ENCODE measurements at regions not wholly inside any gene's neighbourhood (a gene's known extent, or its start where the extent isn't known, plus 50 kb on each side); places are given as distances from the start of the nearest gene placed in this dataset.
"Not testable (repeated sequence)": the region's sequence is repeated elsewhere in the genome, so short reads cannot be mapped to it uniquely, and the experiment has no call there.

DNA sequence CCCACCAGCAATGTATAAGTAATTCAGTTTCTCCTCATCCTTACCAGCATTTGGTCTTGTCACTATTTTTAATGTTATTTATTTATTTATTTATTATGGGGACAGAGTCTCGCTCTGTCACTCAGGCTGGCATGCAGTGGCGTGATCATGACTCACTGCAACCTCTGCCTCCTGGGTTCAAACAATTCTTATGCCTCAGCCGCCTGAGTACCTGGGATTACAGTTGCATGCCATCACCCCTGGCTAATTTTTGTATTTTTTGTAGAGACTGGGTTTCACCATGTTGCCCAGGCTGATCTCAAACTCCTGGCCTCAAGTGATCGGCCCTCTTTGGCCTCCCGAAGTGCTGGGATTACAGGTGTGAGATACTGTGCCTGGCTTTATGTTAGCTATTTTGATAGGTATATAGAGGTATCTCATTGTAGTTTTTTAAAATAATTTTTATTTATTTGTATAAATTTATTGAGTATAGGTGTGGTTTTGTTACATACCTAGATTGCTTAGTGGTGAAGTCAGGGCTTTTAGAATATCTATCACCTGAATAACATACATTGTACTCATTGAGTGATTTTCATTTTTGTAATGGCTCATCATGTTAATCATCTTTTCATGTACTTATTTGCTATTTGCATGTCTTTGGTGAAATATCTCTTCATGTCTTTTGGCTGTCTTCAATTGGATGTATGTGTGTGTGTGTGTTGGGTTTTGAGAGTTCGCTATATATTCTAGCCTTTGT, 53.3 kb downstream of the TANC2 start:
- DNase-seq: no peak

DNA sequence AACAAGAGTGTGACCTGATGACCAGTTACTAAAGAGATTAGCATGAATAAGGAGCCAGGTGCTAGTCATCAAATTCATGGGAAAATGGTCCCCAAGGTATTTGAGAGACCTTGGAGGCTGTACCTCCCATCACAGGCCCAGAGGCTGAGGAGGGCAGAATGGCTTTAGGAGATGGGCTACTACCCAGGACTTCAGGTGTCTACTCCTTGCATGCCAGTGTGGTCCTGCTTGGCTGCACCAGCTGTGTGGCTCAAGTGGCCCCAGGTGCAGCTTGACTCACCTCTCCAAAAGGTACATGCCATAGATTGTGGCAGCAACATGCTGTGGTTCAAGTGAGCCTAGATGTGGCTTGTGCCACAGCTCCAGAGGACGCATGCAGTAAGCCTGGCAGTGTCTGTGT, 56.5 kb downstream of the TANC2 start:
- no peak for DNase-seq

DNA sequence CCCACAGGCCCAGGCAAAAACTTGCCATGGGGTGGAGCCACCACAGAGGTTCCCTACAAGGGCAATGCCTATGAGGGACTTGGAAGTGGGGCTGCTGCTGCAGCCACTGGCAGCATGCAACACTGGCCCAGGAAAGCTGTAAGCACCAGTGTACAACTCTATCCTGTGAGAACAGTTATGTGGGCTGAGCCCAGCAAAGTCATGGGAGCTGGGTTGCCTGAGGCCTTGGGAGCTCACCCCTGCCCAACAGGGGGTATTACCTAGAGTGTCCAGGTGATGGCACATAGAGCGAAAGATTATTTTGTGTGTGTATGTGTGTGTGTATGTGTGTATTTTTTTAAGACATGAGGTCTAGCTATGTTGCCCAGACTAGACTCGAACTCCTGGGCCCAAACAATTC, 57.0 kb downstream of the TANC2 start:
- no peak for DNase-seq

DNA sequence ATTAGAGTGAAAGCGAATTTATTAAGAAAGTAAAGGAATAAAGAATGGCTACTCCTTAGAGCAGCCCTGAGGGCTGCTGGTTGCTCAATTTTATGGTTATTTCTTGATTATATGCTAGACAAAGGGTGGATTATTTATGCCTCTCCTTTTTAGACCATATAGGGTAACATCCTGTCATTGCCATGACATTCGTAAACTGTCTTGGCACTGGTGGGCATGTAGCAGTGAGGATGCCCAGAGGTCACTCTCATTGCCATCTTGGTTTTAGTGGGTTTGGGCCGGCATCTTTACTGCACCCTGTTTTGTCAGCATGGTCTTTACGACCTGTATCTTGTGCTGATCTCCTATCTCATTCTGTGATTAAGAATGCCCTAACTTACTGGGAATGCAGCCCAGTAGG, 58.2 kb downstream of the TANC2 start:
- DNase-seq: no peak

DNA sequence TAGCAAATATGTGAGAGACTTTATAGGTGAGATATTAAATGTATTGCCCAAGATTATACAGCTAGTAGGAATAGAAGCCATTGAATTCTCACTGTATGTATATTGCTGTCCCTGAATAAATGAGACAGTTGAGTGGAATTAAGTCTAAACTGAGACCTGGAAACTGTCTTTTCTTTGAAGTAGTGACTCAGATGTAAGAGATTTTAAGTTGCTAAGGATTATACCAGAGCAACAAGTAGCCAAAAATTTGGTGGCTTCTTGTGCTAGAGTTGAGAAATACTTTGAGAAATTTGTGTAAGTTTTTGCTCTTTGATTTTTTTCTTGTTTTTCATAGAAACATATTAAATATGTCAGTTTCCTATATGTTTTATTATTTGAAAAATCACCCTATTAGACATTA, 58.7 kb downstream of the TANC2 start:
- no peak for DNase-seq

DNA sequence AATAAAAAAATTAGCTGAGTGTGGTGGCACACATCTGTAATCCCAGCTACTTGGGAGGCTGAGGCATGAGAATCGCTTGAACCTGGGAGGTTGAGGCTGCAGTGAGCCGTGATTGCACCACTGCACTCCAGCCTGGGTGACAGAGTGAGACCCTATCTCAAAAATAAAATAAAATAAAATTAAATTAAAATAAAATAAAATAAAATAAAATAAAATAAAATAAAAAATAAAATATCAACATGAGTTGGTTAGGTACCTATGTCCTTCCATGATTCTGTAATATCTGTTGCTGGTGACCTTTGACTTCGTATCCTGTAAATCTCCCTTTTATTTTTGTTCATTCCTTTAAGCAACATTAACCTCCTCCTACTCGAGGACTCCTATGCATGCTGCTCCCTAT, 59.6 kb downstream of the TANC2 start:
- not testable (repeated sequence) for DNase-seq

DNA sequence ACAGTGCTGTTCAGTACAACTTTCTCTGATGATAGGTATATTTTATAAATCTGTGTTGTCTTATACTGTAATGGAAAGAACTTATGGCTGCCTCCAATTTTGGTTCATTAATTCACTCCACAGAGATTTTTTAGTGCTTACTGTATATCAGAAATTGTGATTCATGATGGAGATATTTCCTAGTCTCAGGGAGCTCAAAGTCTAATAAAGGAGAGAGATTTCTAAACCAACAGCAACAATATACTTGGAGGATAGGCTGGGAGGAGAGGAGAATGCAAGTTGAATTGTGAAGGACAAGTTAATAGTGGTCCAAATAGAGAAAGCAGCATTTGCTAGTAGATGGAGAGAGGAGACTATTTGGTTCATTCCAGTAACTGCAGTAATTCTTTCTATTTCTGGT, 63.5 kb downstream of the TANC2 start:
- DNase-seq: no peak

DNA sequence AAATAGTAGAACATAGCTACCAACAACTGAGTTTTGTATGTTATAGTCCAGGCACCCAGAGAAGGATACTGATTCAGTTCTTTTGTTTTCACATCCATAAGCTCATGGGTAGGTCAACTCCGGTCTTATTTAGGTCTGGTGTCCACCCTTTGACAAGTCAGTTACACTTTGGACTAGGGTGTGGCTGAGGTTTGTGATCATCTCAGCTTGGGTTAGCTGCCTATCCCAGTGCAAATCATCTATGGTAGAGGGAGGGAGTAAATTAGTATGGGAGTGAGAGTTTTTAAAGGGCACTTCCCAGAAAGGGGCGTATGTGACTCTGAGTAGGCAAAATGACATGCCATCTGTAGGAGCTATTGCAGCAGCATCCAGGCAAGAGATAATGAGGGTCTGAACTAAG, 66.1 kb downstream of the TANC2 start:
- DNase-seq: no peak

DNA sequence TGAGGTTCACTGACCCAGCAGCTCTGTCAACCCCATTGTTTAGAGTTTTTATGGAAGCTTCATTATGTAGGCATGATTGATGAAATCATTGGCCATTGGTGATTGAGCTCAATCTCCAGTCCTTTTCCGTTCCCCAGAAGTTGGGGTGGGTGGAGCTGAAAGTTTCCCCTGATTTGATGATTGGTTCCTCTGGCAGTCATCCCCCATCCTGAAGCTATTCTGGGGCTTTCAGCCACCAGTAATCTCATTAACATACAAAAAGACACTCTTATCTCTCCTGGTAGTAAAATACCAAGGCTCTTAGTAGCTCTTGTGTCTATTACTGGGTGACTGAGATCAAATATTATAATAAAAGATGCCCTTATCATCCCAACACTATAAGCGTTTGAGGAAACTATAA, 67.1 kb downstream of the TANC2 start:
- no peak for DNase-seq

DNA sequence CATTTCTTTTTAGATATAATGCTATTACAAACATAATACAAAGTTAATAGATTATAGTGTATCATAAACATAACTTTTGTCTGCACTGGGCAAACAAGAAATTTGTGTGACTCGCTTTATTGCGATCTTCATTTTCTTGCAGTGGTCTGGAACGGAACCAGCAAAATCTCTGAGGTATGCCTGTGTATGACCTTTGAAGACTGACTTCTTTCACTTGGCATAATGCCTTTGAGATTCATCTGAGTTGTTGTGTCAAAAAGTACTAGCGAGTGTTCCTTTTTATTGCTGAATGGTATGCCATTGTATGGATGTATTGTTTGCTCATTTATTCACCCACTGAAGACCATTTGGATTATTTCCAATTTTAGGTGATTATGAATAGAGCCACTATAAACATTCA, 69.2 kb downstream of the TANC2 start:
- no peak for DNase-seq

DNA sequence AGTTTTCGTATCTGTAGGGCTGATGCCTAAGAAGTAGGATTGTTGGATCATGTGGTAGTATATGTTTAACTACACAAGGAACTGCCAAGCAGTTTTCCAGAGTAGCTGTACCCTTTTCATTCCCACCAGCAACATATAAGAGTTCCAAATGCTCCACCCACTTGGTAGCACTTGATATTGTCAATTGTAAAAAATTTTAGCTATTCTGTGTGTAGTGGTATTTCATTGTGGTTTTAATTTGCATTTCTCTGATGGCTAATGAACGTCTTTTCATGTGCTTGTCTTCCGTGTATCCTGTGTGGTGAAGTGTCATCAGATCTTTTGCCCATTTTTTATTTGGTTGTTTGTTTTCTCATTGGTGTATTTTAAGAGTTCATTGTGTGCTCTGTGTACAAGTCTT, 69.7 kb downstream of the TANC2 start:
- DNase-seq: no peak

DNA sequence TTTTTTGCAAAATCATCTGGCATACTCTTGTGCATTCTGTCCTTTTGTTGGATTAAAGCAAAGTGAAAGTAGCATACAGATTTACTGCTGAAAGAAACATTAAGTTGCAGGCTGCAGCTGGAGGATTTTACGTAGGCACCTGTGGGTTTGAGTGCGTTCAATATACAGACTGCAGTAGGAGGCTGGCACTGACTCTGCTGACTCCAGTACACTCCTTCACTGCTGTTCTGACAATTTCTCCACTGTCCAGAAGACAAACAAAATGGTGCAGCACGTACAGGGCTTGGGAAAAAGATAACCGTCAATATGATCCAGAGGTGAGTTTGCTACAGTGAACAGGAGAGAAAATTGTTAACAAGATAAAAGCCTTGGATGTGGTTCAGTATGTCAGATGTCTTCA, 73.3 kb downstream of the TANC2 start:
- DNase-seq: no peak

DNA sequence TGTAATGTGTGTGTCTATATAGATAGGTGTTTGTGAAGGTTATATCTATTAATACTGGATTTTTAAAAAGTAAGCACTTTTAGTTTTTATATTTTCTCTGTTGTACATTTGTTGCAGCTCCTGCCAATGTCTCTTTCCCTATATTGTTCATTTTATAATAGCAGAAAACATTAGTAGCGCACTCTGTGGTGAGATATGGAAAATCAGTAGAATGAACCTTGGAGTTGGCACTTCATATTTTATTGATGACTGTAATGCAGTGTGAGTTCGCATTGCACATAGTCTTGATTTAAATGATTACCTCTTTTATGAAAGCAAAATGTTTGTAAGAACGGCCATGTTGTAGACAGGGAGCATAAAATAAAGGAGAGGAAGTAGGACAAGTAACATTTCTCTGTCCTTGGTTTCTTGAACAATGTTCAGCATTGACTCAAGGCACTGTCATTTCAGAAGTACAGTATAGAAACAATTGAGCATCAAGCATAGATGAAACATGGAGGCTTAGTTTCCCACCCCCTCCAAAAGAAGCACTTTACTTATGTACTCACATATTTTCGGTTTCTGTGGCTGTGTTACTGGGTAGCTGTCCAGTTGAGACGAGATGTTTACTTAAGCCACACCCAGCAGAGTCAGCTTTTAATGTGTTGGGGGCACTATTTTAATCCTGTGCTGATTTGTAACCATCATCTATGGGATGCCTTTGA, 74.0 kb downstream of the TANC2 start:
- DNase-seq: no peak

DNA sequence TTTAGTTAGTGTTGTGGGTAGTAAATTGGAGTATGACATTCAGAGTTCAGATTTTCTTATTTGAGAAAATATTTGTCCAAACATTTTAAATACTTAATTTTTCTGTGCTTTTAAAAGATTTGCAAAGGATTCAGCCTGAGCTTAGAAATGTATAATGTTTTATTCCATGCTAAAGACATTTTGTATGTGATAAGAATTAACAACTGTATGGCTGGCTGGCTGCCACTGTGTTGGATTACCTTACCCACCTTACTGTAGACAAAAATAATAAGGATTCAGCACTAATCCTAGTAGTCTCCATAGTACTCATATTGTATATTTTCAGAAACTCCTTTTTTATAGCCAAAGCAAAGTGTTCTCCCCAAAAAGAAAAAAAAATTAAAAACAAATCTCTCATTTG, 74.8 kb downstream of the TANC2 start:
- no peak for DNase-seq

DNA sequence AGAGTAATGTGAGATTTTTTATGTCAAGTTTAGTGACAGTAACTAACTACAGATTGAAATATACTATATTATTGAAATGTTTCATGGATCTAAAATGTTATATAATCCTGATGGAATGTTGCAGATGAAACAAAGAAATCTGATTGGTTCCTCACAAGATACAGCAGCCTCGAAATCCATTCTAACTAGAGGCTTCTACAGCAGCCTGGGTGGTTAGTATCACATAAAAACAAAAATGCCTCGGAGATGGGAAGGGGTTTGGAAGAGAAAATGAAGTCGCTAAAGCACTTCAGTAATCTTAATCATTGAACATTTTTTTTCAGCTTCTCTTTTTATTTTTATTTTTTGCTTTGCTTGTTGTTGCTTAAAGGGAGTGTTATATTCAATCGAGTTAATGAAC, 75.2 kb downstream of the TANC2 start:
- no peak for DNase-seq

DNA sequence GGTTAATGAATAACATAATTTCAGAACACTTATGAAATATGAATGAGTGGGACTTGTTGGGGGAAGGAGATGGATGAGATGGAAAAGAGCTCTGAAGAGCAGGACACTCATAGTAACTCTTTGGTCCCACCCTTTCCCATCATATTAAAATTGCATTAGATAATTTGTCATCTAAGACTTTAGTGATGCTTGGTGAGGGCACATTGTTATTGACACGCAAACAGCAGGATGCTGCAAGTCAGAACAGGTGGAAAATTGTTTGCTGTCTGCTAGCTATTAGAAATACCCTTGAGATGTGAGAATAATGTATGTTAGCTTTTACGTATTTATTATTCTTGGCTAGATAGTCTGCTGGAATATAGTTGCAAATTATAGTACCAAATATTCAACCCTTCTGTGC, 75.7 kb downstream of the TANC2 start:
- no peak for DNase-seq

DNA sequence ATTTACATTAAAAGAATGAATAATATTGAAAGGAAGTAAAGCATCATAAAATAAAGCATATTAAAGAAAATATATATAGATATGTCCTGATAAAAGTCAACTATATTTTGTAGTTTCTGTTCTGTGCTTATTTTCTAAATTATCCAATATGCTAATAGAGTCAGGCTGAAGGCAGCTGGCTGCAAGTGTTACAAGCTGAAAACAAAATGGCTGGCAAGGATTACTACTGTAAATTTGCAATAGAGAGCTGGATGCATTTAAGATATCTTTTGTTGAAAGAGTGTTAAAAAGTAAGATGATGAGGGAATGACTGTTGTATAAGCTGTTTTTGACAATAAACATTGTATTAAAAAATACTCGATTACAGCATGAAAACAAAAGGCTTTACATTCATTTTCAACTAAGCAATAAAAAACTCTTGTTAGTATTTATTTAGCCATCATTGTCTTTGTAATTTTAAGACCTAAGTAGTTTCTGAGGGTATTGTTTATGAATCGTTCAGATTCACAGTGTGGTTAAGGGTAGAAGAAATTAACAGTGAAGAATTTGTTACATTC, 76.3 kb downstream of the TANC2 start:
- DNase-seq: no peak

DNA sequence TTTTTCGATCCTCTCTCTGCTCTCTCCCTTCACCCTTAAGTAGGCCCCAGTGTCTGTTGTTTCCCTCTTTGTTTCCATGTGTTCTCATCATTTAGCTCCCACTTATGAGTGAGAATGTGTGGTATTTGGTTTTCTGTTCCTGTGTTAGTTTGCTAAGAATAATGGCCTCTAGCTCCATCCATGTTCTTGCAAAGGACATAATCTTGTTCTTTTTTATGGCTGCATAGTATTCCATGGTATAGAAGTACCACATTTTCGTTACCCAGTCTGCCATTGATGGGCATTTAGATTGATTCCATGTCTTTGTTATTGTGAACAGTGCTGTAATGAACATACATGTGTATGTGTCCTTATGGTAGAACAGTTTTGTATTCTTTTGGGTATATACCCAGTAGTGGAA, 91.5 kb downstream of the TANC2 start:
- not testable (repeated sequence) for DNase-seq

DNA sequence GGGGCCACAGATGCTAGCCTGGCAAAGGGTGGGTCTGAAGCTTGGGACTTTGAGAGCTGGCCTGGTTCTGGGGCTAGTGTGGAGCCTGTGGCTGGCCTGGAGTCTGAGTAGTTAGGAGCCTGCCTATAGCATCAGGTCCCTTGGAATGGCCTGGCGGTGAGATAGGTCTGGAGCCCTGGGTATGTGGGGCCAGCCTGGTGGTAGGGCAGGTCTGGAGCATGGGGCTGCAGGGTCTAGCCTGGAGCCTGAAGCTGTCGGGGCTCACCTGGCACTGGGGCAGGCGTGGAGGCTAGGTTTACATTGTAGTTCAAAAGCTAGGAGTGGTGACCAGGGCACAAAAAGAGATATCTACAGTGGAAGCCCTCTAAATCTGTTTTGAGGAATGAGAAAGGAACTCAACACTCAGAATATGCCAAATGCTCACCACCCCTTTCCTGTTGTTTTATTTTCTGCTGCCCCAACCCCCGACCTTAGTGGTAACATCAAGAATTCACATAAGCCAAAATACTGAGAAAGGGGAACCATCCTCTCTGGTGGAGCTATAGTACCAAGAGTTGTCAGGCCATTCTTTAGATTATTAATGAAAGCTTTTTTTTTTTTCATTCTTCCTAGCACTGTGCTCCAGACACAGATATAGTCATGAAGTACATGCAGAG, 100.3 kb downstream of the TANC2 start:
- DNase-seq: no peak

DNA sequence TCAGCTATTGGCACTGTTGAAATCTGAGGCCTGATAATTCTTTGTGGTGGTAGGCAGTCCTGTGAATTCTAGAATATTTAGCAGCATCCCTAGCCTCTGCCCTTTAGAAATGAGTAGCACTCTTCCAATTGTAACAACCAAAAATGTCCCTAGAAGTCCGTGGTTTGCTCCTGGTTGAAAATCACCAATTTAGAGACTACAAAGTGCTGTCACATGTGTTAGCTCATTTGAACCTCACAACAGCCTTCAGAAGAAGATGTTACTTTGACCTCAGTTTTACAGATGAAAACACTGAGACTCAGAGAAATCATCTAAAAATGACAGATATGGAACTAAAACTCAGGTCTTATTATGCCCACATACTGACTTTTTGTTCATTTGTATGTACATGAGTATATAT, 103.2 kb downstream of the TANC2 start:
- no peak for DNase-seq

DNA sequence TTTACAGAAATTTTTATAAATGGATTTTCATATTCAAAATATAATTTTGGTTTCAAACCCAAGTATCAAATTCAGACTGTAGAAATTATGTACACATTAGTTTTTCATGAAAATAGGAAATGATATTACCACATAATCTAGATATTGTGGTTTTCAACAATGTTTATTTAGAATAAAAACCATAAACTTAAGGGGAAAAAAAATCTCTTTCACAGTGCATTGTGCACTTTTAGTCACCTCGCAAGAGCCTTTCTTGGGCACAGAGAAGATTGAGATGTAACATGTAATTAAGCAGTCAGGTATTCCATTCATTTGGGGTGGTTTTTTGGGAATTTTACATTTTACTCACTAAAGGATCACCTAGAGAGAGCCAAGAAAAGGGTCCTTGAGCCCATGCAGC, 104.0 kb downstream of the TANC2 start:
- DNase-seq: no peak

DNA sequence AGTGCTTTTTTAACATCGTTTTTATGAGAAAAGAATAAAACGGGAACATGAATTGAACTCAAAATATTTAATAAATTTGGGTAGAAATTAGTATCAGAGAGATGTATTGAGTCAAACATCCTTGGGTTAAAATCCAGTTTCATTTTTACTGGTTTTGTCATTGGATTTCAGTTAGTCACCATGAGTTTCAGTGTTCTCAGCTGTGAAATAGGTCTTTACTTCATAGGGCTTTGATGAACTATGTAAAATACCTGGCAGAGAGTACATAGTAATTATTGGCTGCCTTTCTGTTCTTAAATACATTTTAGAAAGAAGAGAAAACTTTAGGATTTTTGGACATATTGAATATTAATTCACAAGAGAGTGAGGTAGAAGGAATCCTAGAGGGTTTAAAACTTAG, 105.8 kb downstream of the TANC2 start:
- DNase-seq: no peak

DNA sequence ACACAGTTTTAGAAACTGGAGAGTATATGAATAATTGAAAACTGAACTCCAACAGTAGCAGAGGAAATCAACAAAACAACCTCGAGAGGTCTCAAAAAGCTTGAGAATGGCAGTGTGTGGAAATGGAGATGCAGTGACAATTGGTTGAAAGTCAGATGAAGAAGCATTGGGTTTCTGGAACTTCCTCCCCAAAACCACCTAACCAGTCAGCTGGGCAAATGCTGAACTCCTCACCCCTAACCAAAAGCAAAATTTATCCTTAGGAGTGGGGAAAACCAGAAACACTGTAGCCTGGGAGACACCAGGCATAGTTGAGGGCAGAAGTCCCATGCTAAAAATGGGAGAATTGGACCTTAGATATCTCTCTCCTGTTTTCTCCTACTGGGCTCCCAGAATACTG, 109.9 kb downstream of the TANC2 start:
- DNase-seq: no peak

DNA sequence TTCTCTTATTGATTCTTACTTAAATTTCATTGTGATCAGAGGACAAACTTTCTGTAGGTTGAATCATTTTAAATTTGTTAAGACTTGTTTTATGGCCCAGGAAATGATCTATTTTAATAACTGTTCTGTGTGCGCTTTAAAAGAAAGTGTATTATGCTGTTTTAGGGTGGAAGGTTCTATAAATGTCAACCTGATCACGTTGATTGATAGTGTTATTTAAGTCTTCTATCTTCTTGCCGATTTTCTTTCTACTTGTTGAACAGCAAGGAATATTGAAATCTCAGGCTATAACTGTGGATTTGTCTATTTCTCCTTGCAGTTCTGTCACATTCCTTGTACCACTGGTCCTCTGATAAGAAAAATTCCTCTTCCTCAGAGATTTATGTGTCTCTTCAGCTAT, 112.7 kb downstream of the TANC2 start:
- no peak for DNase-seq

Data from occipital lobe (tissue), 1 donor.